Loucy (cell line): ENCODE measurements at regions not wholly inside any gene's neighbourhood (a gene's known extent, or its start where the extent isn't known, plus 50 kb on each side); places are given as distances from the start of the nearest gene placed in this dataset.
"Not testable (repeated sequence)": the region's sequence is repeated elsewhere in the genome, so short reads cannot be mapped to it uniquely, and the experiment has no call there.

ENCODE experiments used
- CTCF ChIP-seq: fragments of 200-600 bp; sonication (generic); conservative IDR thresholded peaks from 2 replicates; pipeline ENCODE4 v1.5.1; 2014; ENCODE audit warnings: mild to moderate bottlenecking, antibody characterized with exemption, low read length
- EZH2phosphoT487 ChIP-seq: fragments of 200-600 bp; IDR thresholded peaks from 2 replicates; pipeline ENCODE4 v1.6.1; 2018; ENCODE audit warnings: antibody characterized with exemption, mild to moderate bottlenecking, moderate library complexity, borderline replicate concordance

- not testable (repeated sequence) for TF ChIP-seq CTCF, EZH2phosphoT487
These were observed 73.1 kb downstream of the ADCYAP1 start for GRCh38 chr18:977732-978131.
